ENCODE measurements at regions not wholly inside any gene's neighbourhood (a gene's known extent, or its start where the extent isn't known, plus 50 kb on each side); places are given as distances from the start of the nearest gene placed in this dataset.

DNA sequence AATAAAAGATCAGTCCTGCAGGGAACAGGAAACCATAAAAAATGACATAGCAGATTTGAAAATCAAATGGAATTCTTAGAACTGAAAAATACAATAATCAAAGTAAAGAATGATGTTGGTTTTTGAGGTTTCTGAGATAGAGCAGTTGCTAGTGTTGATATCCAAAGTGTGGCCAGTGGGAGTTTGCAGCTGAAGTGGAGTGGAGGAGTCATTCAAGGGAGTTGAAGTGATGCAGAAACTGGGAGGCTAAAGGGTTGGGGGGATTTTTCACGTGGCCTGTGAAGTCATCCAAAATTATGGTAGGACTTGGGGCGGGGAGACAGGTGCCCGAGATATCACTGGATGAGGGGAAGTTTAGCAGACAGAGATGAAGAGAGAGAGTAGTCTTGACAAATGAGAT, 123.6 kb downstream of the CDC5L start:
- TF ChIP-seq, protein P1, sequence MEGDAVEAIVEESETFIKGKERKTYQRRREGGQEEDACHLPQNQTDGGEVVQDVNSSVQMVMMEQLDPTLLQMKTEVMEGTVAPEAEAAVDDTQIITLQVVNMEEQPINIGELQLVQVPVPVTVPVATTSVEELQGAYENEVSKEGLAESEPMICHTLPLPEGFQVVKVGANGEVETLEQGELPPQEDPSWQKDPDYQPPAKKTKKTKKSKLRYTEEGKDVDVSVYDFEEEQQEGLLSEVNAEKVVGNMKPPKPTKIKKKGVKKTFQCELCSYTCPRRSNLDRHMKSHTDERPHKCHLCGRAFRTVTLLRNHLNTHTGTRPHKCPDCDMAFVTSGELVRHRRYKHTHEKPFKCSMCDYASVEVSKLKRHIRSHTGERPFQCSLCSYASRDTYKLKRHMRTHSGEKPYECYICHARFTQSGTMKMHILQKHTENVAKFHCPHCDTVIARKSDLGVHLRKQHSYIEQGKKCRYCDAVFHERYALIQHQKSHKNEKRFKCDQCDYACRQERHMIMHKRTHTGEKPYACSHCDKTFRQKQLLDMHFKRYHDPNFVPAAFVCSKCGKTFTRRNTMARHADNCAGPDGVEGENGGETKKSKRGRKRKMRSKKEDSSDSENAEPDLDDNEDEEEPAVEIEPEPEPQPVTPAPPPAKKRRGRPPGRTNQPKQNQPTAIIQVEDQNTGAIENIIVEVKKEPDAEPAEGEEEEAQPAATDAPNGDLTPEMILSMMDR (IDR thresholded peaks at IDR 0.05; ENCODE audit: insufficient read depth, low read depth, low read length, missing control alignments) = no peak

DNA sequence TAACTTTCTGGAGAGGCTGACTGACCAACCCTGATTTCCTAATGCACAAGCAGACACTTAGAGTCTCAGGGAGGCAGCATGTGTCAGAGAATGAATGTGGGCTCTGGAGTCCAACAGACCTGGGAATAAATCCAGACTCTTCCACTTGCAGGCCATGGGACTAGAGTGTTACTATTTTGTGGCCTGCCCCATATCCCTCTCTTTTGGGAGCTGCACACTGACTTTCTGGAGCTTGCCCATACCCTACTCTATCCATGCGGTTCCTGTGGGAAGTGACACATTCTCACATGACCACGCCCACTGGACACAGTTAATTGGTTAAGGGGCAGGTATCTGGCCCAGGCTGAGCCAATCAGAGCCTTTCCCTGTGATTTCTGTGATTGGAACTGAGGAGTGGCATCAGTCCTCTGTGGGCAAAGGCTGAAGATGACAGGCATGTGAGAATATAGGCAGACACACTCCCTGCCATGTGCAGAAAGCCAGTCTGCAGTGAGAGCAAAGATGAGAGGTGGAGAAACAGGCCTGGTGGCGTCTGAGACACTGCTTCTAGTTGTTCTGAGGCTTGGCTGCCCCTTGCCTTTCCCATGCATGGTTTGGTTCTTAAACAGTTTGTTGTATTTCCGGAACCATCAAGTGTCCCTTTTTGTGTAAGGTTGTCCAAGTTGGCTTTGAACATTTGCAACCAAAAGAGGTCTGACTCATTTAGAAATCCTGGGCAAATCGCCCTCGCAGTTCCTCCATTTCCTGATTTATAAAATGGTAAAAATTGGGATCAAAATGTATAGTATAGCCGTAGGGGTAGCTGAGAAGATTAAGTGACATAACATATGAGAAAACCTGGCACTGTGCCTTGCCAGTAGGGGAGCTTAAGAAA, 125.6 kb downstream of the CDC5L start:
- peak; percentile 47 for DNase-seq (ENCODE audit: low read depth)
- H3K4me3 ChIP-seq (ENCODE audit: low read length) = no peak overlapping the region
- TF ChIP-seq, protein P1 (IDR thresholded peaks at IDR 0.05; ENCODE audit: insufficient read depth, low read depth, low read length, missing control alignments) = no peak

More for the DNA sequence above, 123.6 kb downstream of the CDC5L start:
- no peak overlapping the region for H3K4me3 ChIP-seq (ENCODE audit: low read length)
- no peak for DNase-seq (ENCODE audit: low read depth)

DNA sequence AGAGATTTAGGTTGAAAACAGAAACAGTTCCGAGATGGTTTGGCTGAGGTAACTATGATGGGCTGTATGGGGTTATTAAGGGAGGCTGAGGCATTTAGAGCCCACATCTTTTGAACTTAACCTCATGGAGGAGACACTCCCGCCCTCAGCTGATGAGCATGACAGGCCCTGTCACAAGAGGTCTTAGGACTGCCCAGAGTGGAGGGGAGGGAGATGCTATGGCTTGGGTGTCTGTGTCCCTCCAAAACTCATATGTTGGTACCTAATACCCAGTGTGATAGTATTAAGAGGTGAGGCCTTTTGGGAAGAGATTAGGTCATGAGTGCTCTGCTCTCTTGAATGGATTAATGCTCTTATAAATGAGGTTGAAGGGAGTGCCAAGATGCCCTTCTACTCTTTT, 126.6 kb downstream of the CDC5L start:
- DNase-seq (ENCODE audit: low read depth) = no peak
- TF ChIP-seq, protein P1 (IDR thresholded peaks at IDR 0.05; ENCODE audit: insufficient read depth, low read depth, low read length, missing control alignments) = no peak
- no peak overlapping the region for H3K4me3 ChIP-seq (ENCODE audit: low read length)

DNA sequence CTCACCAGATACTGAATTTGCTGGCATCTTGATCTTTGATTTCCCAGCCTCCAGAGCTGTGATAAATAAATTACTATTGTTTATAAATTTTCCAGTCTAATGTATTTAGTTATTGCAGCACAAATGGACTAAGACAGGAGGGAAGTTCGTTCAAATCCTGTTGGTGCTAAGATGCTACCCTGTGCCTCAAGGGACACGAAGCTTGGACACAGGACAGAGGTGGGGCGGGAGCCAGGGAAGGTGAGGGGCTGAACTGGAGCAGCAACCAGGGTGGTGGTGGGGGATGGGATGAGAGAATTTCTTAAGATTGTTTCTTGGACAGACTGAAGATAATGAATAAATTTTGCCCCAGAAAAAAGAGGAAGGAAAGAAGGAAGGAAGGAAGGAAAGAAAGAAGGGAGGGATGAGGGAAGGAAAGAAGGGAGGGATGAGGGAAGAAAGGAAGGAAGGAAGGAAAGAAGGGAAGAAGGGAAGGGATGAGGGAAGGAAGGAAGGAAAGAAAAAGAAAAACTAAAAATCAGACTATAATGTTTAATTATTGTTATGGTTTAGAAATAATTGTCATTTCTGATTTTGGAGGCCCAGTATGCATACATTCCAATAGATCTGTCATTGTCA, 127.2 kb downstream of the CDC5L start:
- TF ChIP-seq, protein P1 (IDR thresholded peaks at IDR 0.05; ENCODE audit: insufficient read depth, low read depth, low read length, missing control alignments) = no peak
- no peak overlapping the region for H3K4me3 ChIP-seq (ENCODE audit: low read length)
- no peak for DNase-seq (ENCODE audit: low read depth)

DNA sequence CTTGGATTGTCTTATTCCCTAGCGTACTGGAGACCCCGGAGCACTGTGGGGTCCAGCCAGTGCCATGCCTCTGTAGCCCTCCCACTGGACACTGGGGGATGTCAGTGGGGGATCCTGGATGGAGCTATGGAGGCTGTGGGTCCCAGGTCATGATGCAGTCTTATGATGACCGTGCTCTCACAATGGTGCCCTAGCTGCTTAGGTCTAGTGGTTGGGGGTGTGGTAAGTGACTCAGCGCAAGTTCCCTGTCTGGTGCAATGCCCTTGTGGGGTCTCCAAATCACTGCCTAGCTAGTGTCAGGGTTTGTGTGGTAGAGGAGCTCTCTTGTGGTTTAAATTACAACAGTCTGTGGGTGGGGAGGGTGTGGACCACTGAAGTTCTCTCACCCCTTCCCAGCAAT, 135.4 kb downstream of the CDC5L start:
- TF ChIP-seq, protein P1 (IDR thresholded peaks at IDR 0.05; ENCODE audit: insufficient read depth, low read depth, low read length, missing control alignments) = no peak
- DNase-seq (ENCODE audit: low read depth) = no peak
- H3K4me3 ChIP-seq (ENCODE audit: low read length) = no peak overlapping the region

DNA sequence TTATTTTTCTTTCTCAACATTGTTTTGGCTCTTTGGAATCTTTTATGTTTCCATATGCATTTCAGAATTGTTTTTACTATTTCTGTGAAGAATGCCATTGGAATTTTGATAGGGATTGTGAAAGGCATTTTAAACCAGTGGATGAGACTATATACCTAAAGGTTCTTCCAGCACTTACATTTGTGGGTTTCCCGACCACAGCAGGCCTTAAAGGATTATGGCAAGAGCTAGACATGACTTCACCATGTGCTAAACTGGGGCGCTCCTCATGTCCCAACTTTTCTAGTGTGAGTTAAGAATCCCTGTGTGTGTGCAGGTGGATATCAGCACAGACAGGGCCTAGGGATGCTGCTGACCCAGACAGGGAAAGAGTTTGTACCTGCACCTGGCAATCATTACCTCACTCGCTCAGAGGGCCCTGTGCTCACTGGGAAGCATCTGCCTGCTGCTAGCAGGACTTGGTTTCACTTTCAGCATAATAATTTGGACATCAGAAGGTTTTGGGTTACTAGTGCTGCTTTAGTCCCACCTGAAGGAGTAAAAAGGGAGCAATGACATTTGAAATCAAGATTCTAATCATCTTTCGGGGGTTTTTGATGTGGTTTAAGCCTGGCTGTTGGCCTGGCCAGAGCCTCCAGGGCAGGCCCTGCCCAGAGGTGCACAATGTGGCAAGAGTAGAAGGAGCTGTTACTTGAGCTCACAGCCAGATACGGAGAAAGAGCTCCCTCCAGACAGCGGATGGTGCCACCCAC, 137.1 kb downstream of the CDC5L start:
- H3K4me3 ChIP-seq (ENCODE audit: low read length) = no peak overlapping the region
- DNase-seq (ENCODE audit: low read depth) = no peak

More for the DNA sequence above, 137.1 kb downstream of the CDC5L start:
- TF ChIP-seq, protein P1 (IDR thresholded peaks at IDR 0.05; ENCODE audit: insufficient read depth, low read depth, low read length, missing control alignments) = no peak

Measured in epithelial cell of esophagus (primary cell).